A673 (cell line): ENCODE measurements at regions not wholly inside any gene's neighbourhood (a gene's known extent, or its start where the extent isn't known, plus 50 kb on each side); places are given as distances from the start of the nearest gene placed in this dataset.
A peak's percentile ranks its signal among the peaks of the same experiment; 100 is the strongest.

Source experiments
- BruUV-seq: library from RNA; stranded (reverse); fragments of 400-500 nt; replicated peaks from 2 replicates; lab custom pipeline; 2021; lab: Mats Ljungman, UMichigan
- CTCF ChIA-PET: fragments of 300-600 bp; sonication (Branson Sonifier 250); formaldehyde crosslinking; loops from one replicate; lab custom pipeline; 2022; ENCODE audit warnings: antibody characterized with exemption; lab: Charles Lee
- POLR2A ChIA-PET: fragments of 300-600 bp; sonication (Branson Sonifier 250); formaldehyde crosslinking; loops from one replicate; lab custom pipeline; 2022; ENCODE audit warnings: antibody characterized with exemption; ENCODE audit not compliant: low non-redundant PET; lab: Charles Lee
- DNase-seq: peaks from one replicate; pipeline ENCODE4 v3.0.0-alpha.2; 2015; ENCODE audit warnings: low spot score
- H3K27ac ChIP-seq: fragments of 200-600 bp; sonication (generic); 2 replicates; pipeline ENCODE4 v1.5.1; 2016; ENCODE audit warnings: mixed run types, low read depth, mild to moderate bottlenecking, mixed read lengths, antibody characterized with exemption, low read length; ENCODE audit not compliant: poor library complexity, severe bottlenecking
- H3K27me3 ChIP-seq: fragments of 200-600 bp; sonication (generic); replicated peaks from 2 replicates; pipeline ENCODE4 v1.6.1; 2017; ENCODE audit warnings: mixed run types, low read depth, mild to moderate bottlenecking, mixed read lengths, antibody characterized with exemption, low read length; ENCODE audit not compliant: insufficient read depth, poor library complexity
- H3K36me3 ChIP-seq: fragments of 200-600 bp; sonication (generic); 2 replicates; pipeline ENCODE4 v1.6.1; 2016; ENCODE audit warnings: mixed run types, mild to moderate bottlenecking, mixed read lengths, antibody characterized with exemption, low read length; ENCODE audit not compliant: insufficient read depth, poor library complexity, severe bottlenecking
- H3K4me1 ChIP-seq: fragments of 200-600 bp; sonication (generic); 2 replicates; pipeline ENCODE4 v1.6.1; 2017; ENCODE audit warnings: mixed run types, mild to moderate bottlenecking, mixed read lengths, antibody characterized with exemption, low read length; ENCODE audit not compliant: insufficient read depth, poor library complexity, severe bottlenecking
- H3K4me3 ChIP-seq: fragments of 200-600 bp; sonication (generic); 2 replicates; pipeline ENCODE4 v1.5.1; 2016; ENCODE audit warnings: low read depth, mixed run types, mild to moderate bottlenecking, mixed read lengths, low read length; ENCODE audit not compliant: poor library complexity, severe bottlenecking
- H3K9me3 ChIP-seq: fragments of 200-600 bp; sonication (generic); 2 replicates; pipeline ENCODE4 v1.6.1; 2016; ENCODE audit warnings: mixed run types, low read depth, mild to moderate bottlenecking, mixed read lengths, antibody characterized with exemption, low read length; ENCODE audit not compliant: poor library complexity, severe bottlenecking
- EZH2 ChIP-seq: fragments of 200-600 bp; sonication (generic); IDR thresholded peaks from 2 replicates; pipeline ENCODE4 v1.6.1; 2017; ENCODE audit warnings: borderline replicate concordance, low read depth, mild to moderate bottlenecking, mixed read lengths, antibody characterized with exemption, low read length; ENCODE audit not compliant: poor library complexity, severe bottlenecking
- intact Hi-C: fragments of 100-400 bp; cut with micrococcal nuclease; formaldehyde crosslinking; loops from one replicate; pipeline ENCODE4 v1.10.0; 2022; ENCODE audit not compliant: unreplicated experiment
- TF ChIP-seq, protein P1 (sequence below): fragments of 300-800, 200-600 bp; sonication (generic); conservative IDR thresholded peaks from 2 replicates; pipeline ENCODE4 v1.5.1; 2017; ENCODE audit warnings: low read depth, mild to moderate bottlenecking, antibody characterized with exemption, low read length, moderate library complexity, mixed read lengths

DNA sequence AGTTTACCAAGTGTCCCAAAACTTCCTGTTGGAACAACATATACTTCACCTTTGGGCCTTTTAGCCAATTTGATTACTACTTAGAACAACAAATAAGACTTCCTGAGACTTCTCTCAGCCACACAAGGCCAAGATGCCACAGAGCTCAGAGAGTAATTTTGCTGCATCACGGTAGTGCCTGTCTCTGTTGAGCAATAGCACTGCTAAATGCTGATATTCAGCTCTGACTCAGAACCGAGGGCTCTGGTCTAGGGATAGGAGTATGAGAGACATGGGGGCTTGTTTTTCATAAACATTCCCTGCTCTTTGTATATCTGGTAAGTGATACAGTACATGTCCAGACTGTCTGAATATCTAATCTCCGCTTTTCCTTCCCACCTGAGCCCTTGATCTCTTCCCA lies 260.4 kb upstream of the ARHGAP20 start:
- peaks cover 37% of the 10 kb centered on the region for H3K4me1 ChIP-seq
- ChIA-PET CTCF (no interaction called here), POLR2A (no interaction called here)
- H3K36me3 ChIP-seq: no peaks in the 10 kb centered on the region
- intact Hi-C loops: no loop called here
- H3K27ac ChIP-seq: no peak overlapping the region
- no TSS peak for BruUV-seq
- no peaks in the 10 kb centered on the region for H3K9me3 ChIP-seq
- TF ChIP-seq, protein P1, sequence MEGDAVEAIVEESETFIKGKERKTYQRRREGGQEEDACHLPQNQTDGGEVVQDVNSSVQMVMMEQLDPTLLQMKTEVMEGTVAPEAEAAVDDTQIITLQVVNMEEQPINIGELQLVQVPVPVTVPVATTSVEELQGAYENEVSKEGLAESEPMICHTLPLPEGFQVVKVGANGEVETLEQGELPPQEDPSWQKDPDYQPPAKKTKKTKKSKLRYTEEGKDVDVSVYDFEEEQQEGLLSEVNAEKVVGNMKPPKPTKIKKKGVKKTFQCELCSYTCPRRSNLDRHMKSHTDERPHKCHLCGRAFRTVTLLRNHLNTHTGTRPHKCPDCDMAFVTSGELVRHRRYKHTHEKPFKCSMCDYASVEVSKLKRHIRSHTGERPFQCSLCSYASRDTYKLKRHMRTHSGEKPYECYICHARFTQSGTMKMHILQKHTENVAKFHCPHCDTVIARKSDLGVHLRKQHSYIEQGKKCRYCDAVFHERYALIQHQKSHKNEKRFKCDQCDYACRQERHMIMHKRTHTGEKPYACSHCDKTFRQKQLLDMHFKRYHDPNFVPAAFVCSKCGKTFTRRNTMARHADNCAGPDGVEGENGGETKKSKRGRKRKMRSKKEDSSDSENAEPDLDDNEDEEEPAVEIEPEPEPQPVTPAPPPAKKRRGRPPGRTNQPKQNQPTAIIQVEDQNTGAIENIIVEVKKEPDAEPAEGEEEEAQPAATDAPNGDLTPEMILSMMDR: no peak
- no peak for TF ChIP-seq EZH2
- H3K4me3 ChIP-seq: no peak overlapping the region
- peak; percentile 65 for DNase-seq
- no peaks in the 10 kb centered on the region for H3K27me3 ChIP-seq

DNA sequence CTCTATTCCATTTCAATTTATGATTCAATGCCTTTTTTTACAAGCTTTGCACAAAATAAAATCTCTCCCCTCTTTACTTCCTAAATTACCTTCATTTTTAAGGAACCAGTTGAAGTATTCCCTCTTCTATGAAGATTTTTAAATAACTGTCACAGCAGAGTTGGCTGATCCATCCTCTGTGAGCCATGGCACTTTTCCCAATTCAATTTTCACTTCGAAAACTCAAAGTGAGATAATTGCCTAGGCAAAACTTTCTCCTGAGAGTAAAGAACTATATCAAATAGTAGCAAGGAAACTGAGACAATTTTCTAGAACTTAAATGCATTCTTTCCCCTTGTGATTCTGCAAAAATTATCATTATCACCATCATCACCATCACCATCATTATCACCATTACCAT lies 259.9 kb upstream of the ARHGAP20 start:
- no TSS peak for BruUV-seq
- H3K27ac ChIP-seq: no peak overlapping the region
- no peak for DNase-seq
- H3K4me3 ChIP-seq: no peak overlapping the region
- POLR2A ChIA-PET: no interaction called here
- H3K9me3 ChIP-seq: no peaks in the 10 kb centered on the region
- CTCF ChIA-PET: no interaction called here
- intact Hi-C loops: no loop called here
- no peaks in the 10 kb centered on the region for H3K36me3 ChIP-seq
- no peaks in the 10 kb centered on the region for H3K27me3 ChIP-seq
- H3K4me1 ChIP-seq: peaks cover 37% of the 10 kb centered on the region
- TF ChIP-seq, protein P1: no peak
- no peak for TF ChIP-seq EZH2

DNA sequence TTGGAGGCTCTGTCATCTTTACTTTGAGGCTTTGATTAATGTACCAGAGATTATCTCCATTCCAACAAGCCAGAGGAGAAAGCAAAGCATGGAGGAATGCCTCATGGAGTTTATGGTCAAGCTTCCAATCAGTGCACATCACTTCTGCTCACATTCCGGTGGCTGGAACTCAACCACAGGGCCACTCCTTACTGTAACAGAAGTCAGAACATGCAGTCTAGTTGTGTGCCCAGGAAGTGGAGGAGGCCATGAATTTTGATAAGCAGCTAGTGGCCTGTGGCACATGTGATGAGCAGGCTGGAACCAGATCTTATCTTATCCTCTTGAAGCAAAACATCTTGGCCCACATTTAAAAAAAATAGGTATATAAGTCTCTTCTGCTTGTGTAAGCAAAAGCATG lies 258.9 kb upstream of the ARHGAP20 start:
- CTCF ChIA-PET: no interaction called here
- Histone ChIP-seq H3K36me3 (no peaks in the 10 kb centered on the region), H3K4me3 (no peak overlapping the region)

More for the DNA sequence above, 258.9 kb upstream of the ARHGAP20 start:
- intact Hi-C loops: no loop called here
- TF ChIP-seq, protein P1: no peak
- TF ChIP-seq EZH2: no peak
- peaks cover 37% of the 10 kb centered on the region for H3K4me1 ChIP-seq
- no peak overlapping the region for H3K27ac ChIP-seq
- no peaks in the 10 kb centered on the region for H3K9me3 ChIP-seq
- no TSS peak for BruUV-seq
- DNase-seq: no peak
- POLR2A ChIA-PET: no interaction called here
- no peaks in the 10 kb centered on the region for H3K27me3 ChIP-seq
